ENCODE measurements at regions not wholly inside any gene's neighbourhood (a gene's known extent, or its start where the extent isn't known, plus 50 kb on each side); places are given as distances from the start of the nearest gene placed in this dataset.

DNA sequence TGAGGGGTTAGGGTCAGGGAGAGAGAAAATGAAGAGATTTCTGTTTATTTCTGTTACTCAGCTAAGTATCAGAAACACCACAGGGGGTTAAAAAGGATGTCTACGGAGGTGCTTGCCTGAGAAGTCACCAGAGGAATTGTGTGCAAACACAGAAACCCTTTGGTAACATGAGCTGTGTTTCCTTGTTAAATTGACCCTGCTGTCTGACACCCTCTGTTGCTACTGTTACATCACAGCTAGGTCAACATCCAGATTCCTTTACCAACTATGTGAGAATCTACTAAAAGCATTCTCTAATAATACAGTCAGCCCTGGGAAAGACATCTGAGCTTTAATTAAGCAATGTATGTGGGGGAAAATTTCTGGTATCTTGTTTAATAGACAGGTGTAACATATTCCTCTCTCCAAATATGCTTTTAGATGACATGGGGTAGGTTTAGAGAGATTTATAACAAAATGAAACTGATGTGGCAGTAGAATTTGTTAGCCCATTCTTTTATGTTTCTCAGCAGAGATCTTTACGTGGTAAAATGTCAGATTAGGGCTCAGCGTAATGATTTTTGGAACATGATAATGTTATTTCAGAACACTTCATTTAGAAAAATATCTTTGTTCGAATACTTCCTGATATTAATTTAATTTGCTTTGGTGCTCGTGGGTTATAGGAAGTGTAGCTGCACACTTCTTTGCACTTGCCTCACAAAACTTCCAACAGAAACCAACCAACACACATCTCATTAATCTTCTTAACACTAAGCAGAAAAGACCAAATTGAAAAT lies 168.0 kb upstream of the AHR start:
- DNase-seq (ENCODE audit: low read depth): no peak

DNA sequence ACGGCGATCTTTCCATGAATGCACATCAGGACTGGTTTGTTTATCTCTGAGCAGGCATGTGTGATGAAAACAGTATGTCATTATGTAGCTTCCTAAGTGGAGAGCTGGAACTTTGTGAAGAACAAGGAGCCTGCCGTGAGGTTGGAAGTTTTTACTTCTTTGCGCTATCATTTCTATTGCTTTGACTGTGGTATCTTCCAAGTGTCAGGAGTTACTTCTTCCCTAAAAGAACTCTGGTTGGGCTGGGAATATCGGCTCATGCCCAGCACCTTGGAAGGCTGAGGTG lies 167.4 kb upstream of the AHR start:
- no peak for DNase-seq (ENCODE audit: low read depth)

DNA sequence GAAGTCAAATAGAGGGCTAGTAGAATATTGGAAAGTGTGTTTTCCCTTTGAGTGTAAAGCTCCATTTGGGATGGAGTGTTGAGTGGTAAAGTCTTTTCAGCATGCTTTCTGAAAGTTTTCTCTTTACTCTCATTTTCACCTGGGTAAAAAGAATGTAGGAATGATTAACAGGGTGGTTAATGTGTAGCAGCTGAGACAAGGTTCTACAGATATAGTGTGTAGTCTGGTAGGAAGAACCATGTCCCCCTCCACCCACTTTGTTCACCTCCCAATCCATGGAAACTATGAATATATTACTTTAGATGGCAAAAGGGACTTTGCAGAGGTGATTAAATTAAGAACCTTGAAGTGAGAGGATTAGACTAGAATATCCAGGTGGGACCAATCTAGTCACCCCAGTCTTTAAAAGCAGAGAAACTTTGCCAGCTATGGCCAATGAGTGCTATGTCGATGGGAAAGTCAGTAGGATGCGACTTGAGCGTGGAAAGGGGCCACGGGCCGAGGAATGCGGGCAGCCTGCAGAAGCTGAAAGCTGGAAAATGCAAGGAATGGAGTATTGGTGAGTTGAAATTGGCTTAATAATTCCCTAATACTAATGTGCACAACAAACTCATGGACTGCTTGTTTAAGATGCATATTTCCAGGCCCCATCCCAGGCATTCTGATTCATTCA lies 166.3 kb upstream of the AHR start:
- no peak for DNase-seq (ENCODE audit: low read depth)

DNA sequence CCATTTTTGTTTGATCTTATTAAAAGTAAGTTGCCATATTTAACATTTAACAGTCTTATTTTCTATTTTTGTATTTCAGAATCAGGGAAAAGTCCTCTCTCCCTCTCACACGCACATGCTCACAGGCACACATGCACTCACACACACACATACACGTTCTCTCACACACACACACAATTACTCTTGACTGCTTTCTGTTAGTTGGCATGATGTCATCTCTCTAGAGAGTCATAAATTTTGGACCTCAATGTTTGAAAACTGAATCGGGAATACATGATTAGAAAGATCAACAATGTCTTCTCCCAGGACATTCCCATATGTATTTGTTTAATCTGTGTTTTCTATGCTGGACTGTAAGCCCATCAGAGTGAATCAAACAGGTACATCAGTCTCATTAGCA lies 165.7 kb upstream of the AHR start:
- DNase-seq (ENCODE audit: low read depth): no peak

DNA sequence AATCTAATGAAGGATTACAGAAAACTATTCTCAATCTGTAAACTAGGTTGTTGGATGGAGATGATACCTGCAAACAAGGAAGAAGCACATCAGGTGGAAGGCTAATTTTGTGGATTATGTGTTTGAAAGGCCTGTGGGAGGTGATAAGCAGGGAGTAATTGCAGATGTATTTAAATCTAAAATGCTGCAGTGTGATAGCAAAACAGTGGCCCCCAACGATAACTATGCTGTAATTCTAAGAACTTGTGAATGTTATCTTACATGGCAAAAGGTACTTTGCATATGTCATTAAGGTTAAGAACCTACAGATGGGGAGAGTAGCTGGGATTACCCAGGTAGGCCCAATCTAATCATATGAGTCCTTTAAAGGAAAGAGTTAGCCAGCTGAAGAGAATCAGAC lies 164.5 kb upstream of the AHR start:
- no peak for DNase-seq (ENCODE audit: low read depth)

DNA sequence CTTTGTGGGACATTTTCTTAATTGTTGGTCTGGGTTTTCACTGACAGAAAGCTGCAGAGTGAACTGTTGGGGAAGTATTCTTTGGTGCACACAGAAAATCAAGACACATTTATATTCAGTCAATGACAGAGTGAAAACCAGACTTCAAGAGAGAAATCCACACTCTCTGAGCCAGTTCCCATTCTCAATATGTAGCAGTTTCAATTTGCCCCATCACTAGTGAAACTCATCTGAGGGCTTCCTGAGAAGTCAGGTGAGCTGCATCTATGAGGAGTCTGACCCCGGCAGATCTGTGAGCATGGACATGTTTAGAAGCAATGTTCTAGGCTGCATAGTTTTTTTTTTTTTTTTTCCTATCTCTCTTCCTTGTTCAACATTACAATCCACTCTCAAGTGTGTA lies 163.7 kb upstream of the AHR start:
- DNase-seq (ENCODE audit: low read depth): no peak

DNA sequence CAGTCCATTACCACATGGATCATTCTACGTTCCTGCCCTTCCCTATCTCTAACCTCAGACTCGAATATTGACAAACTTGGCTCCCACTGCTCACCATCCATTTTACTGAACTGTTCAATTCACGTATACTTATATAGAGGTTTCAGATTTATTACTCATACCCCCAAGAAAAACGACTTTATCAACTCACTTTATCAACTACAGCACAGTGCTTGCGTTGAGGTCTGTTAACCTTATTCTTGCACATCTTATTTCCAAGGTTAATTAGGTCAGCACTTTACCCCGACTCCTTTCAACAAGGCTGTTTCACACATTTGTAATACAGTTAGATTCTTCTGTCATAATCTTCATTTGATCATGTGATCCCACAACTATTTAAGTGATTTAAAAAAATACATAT lies 162.3 kb upstream of the AHR start:
- DNase-seq (ENCODE audit: low read depth): no peak

DNA sequence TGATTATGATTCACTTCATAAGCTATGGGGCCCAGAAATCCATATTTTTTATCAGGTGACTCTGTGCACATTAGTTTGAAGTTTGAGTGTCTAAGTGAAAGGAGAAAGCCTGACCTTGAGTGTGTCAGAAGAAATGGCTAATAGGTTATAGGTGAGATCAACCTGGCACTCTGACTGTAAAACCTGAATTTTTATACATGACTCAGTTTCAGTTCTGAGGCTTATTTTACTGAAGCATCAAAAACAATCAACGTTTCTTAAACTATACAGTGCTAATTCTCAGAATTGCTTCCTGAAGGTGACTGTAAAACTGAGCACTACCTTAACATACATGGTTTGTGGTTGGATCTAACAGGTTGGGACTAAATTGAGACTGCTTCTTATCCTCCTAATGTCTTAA lies 159.4 kb upstream of the AHR start:
- DNase-seq (ENCODE audit: low read depth): no peak

DNA sequence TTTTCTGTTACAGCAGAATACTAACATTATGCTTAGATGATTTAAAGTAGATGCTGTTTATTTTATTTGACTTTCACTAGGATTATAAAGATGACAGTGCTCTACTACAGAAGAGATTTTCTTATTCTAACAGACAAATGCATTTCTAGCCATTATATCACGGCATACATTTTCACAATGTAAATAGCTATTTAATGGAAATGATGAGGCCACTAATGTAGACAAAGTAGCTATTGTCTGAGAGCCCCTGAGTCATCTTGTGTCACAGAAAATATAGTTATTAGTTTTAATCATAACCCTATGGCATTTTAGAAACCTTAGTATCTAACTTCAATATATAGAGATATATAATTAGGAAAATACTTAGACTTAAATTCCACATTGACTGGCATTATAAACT lies 158.0 kb upstream of the AHR start:
- DNase-seq (ENCODE audit: low read depth): no peak

DNA sequence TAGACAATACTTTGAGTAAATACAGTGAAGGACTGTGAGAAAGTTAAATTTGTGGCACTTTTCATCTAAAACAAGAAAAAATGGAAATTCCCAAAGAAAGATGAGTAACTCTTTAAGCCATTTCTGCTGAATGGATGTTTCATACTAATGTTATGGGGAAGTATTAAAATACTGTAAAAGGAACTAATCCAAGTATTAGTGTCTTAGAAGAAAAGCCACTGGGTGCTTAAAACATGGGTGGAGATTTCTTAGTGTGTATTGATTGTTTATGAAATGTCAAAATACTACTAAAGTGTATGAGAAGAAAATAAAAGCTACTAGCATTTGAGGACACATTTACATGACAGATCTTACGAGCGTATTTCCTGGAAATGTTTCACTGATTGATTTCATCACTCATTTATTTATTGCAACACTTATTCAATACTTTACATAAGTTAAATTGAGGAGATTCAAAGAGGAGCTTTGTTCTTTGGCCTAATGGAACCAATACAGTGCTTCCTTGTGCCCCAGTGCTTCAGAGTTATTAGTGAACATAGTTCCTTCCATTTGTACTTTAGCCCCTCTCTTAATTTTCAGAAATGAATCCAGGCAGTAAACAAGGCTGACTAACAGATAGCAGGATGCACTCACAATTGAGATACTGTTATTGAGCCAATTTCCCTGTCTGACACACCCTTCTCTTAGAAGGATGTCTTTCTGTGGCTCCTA lies 155.5 kb upstream of the AHR start:
- DNase-seq (ENCODE audit: low read depth): no peak

DNA sequence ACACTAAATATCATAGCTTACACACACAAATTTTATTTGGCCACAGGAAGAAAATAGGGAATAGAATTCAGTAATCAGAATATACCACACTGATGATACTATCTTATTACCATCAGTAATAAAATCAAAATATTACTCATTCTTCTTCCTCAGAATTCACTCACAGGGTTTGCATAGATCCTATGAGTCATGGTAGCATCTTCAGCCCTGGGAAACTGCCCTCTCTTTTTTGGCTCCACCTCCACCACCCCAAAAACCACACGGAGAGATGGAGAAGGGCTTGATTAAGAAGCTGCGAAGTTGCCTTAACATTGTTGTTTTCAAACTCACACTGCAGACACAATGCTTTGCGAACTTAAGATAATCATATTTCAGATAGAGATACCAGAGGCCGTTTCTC lies 154.1 kb upstream of the AHR start:
- peak; percentile 13 for DNase-seq (ENCODE audit: low read depth)

DNA sequence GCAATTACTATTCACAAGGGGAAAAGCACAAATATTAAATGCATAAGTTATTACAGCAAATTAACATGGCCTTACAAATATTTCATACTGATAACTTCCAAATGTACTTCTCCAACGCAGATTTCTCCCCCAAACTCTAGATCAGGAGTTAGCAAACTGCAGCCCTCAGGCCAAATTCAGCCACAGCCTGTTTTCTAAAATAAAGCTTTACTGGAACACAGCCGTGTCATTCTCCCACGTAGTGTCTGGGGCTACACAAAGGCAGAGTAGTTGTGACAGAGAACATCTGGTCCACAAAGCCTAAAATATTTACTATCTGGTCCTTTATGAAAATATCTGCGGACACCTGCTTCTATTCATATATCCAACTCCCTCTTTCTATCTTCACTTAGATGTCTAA lies 151.8 kb upstream of the AHR start:
- DNase-seq (ENCODE audit: low read depth): no peak

DNA sequence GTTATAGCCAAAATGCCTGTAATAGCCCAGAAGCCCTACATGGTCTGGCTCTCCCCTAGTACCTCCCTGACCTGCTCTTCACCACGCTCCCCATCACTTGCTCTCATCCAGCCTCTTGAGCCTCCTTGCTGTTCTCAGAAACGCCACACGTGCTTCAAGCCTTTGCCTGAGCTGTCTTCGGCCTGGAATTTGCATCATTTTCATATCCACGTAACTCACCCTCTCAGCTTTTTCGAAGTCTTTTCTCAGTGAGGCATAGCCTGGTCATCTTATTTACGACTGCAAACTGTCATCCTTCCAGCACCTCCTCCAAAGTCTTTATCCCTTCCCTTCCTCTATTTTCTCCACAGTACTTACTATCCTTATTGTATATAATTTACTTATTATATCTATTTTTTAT lies 151.0 kb upstream of the AHR start:
- no peak for DNase-seq (ENCODE audit: low read depth)

DNA sequence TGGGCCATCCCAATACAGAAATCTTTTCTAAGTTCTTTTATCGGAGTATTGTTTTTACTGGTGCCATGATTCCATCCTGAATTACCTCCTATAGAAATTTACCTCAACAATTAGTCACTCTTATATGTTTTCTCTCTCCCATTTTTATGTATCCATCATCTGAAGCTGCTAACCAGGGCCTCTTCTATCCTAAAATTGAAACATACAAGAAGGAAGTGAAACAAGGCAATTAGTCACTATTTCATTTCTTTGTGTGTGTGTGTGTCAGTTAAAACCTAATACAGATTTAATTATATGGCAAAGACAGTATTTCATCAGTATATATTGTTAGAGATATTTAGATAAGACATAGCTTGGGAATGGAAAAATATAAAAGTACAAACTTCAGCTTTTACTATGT lies 148.4 kb upstream of the AHR start:
- no peak for DNase-seq (ENCODE audit: low read depth)

DNA sequence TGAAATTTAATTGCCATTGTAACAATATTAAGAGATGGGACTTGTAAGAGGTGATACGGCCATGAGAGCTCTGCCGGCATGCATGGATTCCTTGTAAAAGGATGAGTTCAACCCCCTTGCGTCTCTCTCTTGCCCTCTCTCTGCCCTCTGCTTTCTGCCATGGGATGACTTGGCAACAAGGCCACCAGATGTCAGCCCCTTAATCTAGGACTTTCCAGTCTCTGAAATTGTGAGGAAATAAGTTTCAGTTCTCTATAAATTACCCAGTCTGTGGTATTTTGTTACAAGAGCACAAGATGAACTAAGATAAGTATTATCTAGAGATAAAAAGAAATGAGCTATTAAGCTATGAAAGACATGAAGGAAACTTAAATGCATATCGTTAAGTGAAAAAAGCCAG lies 145.7 kb upstream of the AHR start:
- no peak for DNase-seq (ENCODE audit: low read depth)

DNA sequence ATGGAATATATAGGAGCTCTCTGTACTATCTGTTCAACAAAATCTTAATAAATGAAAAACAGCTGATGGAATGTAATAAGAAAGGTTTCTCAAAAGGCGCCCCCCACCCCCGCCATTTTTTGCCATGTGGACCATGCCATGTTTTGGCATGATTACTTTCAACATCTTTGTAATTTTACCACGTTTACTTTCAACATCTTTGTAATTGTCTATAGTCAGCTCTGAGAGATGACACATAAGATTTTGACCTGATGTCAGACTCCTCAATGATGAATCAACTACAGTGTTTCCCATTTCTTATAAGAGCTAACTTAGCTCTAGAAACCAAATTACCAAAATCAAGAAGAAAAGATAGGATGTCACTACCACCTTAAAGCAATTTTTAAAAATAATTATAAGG lies 144.9 kb upstream of the AHR start:
- no peak for DNase-seq (ENCODE audit: low read depth)

DNA sequence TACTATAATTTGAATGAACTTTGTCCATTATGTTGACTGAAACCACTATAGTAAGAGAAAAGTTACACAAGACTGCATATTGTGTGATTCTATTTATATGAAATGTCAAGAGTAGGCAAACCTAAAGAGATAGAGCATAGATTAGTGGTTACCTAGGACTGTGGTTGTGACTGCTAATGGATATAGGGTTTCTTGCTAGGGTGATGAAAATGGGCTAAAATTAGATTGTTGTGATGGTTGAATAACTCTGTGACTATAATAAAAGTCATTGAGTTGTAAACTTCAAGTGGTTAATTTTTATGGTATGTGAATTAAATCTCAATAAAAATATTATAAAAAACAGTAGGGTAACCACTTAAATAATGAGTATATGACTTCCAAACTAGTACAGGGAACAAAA lies 142.9 kb upstream of the AHR start:
- no peak for DNase-seq (ENCODE audit: low read depth)

DNA sequence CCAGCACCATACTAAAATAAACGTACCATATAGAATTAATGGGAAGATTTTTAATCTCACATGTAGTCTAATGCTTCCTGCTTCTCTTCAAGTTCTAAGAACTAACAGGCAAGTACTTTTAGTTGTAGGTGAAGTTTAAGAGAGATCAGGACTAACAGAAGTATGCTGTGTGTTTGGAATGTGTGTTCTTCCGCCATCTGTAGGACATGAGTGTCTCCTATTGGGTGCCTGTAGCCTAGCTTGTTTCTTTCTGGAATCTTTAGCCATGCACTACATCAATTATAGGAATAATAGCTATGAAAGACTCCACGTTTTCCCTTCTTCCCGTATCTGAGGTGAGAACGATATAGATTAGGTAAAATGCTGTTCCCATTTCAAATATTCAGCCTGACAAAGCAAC lies 140.2 kb upstream of the AHR start:
- no peak for DNase-seq (ENCODE audit: low read depth)

DNA sequence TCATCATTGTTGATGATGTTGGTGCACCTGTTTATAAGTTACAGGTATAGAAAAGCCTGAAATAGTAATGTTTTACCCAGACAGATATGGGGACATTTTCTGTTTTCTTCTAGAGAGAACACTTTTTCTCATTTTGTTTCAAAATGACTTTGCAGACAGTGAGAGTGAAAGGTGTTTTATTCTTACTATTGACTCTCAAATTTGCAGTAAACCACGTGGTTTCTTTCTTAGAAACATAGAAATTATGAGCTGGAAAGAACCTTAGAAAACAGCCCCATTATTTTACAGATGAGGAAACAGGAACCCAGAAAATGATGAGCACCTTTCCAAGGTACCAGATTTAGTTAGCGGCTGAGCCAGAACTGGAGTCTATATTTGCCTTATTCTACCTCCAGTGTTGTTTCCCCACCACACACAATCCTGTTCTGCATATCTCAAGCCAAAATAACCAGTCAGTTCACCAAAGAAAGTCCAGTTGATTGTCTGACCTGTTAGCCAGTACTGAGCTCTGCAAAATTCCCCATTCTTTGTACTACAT lies 138.9 kb upstream of the AHR start:
- DNase-seq (ENCODE audit: low read depth): no peak

DNA sequence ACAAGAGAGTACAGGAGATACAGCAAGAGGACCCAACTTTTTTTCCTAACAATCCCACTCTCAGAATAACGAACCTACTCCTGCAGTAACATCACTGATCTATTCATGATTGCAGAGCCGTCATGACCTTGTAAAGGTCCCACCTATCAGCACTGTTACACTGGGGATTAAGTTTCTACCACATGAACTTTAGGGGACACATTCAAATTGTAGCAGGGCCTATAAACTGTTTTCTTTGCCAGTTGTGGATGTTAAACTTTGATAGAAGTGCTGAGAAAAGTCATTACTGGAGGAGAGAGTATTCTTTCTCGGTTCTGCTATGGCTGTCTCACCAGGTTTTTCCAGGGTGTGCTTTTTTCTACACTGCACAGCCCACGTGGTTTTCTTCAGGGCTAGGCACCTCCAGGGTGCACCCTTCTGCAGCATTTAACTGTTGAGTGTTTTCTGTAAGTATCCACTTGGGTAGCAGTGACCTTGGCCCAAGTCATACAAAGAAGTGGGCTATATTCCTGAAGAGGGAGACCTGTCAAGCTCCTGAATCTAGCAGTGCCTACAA lies 131.6 kb upstream of the AHR start:
- no peak for DNase-seq (ENCODE audit: low read depth)

DNA sequence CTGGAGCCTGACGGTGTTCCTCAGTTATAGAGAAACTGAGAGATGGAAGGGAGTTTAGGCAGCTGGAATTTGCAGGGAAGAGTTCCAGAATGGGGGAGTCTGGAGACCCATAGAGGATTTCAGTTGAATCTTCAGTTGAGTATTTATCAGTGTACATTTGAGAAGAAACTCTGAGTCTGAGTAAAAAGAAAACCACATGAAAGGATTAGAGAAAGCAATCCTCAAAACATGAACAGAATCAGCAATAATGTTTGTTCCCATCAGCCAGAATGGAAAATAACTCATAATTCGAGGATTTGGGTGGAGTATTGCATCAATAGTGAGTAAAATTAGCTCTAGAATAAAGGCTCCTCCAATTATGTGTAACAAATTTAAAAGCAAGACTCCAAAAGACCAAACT lies 130.0 kb upstream of the AHR start:
- DNase-seq (ENCODE audit: low read depth): no peak

DNA sequence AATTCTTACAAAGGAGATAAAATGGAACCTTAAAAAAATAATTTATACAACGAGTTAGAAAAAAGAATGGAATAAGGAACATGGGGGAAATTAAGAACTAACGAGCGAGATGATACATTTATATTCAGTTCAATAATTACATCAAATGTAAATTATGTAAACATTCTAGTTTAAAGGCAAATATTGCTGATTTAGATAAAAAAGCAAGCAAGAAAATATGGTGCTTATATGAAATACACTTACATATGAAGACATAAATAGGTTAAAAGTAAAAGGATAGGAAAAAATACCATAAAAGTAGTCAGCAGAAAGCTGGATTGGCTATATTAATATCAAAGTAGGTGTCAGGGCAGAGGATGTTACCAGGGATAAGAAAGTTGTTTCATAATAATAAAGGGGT lies 127.0 kb upstream of the AHR start:
- DNase-seq (ENCODE audit: low read depth): no peak

DNA sequence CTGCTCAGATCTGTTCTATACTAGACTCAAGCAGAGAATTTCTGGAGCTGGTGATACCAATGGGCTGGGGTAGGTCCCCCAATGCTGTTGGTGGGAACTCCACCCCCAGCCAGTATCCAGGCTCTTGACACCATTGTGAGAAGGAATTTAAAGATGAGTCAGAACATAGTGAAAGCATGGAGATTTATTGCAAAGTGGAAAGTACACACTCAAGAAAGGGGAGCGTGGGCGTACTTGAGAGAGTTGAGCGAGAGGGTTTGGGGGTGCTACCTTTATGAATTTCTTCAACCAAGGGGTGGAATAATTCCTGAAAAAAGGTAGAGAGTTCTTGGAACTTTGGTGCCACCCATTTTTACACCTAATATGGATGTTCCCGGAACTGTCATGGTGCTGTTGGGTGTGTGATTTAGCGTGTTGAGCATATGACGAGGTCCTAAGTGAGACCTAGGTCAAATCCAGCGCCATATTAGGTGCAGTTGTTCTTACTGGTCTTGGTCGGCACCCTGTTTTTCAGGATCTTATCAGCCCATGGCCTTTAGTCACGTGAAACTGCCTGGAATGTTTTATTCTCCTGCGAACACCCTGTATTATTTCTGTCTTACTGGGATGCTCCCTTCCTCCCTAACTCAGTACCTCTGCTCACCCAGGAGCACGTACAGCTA lies 122.0 kb upstream of the AHR start:
- no peak for DNase-seq (ENCODE audit: low read depth)

All from stimulated activated CD8-positive, alpha-beta memory T cell treated with anti-CD3 and anti-CD28 coated beads, Interleukin-15, amount 100 ng/mL, for 1 hour (primary cell).